ENCODE measurements at regions not wholly inside any gene's neighbourhood (a gene's known extent, or its start where the extent isn't known, plus 50 kb on each side); places are given as distances from the start of the nearest gene placed in this dataset.

DNA sequence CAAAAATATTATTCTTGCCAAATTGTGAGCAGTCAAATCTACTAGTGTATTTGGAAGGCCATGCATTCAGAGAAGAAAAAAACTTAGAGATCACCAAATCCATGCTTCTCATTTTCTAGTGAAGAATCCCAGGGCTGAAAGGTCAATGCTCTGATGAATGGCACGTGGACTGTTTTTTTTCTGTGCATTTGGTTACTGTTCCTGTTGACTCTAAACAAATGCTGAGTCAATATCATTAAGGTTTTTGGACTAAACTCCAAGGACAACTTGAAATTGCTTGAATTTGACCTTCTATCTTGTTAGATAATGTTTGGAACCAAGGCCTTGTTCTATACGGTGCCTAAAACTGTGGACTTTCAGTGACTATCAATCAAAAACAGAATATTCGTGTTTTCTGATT lies 142.2 kb downstream of the OSTF1 start:
- no peak for TF ChIP-seq POLR2A (IDR thresholded peaks at IDR 0.05)
- TF ChIP-seq EP300 (IDR thresholded peaks at IDR 0.05) = no peak
- TF ChIP-seq, protein P1, sequence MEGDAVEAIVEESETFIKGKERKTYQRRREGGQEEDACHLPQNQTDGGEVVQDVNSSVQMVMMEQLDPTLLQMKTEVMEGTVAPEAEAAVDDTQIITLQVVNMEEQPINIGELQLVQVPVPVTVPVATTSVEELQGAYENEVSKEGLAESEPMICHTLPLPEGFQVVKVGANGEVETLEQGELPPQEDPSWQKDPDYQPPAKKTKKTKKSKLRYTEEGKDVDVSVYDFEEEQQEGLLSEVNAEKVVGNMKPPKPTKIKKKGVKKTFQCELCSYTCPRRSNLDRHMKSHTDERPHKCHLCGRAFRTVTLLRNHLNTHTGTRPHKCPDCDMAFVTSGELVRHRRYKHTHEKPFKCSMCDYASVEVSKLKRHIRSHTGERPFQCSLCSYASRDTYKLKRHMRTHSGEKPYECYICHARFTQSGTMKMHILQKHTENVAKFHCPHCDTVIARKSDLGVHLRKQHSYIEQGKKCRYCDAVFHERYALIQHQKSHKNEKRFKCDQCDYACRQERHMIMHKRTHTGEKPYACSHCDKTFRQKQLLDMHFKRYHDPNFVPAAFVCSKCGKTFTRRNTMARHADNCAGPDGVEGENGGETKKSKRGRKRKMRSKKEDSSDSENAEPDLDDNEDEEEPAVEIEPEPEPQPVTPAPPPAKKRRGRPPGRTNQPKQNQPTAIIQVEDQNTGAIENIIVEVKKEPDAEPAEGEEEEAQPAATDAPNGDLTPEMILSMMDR (IDR thresholded peaks at IDR 0.05) = no peak

Measured in stomach (tissue), 4 donors.